HCEC 1CT (cell line): ENCODE measurements at regions not wholly inside any gene's neighbourhood (a gene's known extent, or its start where the extent isn't known, plus 50 kb on each side); places are given as distances from the start of the nearest gene placed in this dataset.
"Not testable (repeated sequence)": the region's sequence is repeated elsewhere in the genome, so short reads cannot be mapped to it uniquely, and the experiment has no call there.

ENCODE experiments used
- DNase-seq: peaks from one replicate; pipeline ENCODE4 v3.0.0-alpha.2; 2017

DNA sequence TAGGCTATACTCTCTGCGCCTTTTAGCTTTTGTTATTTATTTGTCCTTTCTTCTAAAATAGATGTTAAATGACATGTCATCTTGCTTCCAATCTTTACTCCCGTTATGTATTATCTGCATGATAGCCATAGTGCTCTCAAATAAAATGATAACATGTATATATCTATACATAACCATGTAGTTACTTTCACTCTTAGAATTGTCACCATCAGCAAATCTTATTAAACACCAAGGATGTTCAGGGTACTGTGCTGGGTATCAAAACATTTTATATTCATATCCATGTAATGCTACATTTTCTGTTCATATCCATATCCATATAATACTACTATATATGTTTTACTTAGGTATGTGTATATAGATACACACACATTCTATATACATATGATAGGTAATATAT is 176.4 kb upstream of the CHST9 start:
- DNase-seq, result no peak

DNA sequence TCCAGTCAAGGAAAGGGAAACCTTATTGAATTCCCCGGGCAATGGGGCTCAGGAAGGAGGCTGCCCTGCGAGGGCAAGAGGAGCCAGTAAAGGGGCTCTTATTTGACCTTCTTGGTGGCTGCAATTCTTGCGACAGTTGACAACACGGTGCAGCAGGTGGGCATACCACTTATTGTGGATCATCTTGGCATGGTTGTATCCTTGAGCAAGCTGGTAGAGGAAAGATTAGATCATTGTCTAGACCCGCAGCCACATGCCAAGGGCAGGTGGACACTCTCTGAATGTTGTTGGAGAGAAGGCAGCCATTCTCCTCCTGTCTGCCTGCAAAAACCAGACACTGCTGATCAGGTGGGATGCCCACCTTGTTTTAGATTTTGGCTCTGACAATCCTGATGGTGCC is 170.2 kb upstream of the CHST9 start:
- DNase-seq, result no peak

GRCh38 chr18:27353273-27353672 is 168.2 kb upstream of the CHST9 start:
- no peak for DNase-seq

- DNase-seq, result no peak
These were observed 164.3 kb upstream of the CHST9 start for GRCh38 chr18:27349284-27349882.

GRCh38 chr18:27331606-27332005 is 146.5 kb upstream of the CHST9 start:
- DNase-seq, result no peak

DNA sequence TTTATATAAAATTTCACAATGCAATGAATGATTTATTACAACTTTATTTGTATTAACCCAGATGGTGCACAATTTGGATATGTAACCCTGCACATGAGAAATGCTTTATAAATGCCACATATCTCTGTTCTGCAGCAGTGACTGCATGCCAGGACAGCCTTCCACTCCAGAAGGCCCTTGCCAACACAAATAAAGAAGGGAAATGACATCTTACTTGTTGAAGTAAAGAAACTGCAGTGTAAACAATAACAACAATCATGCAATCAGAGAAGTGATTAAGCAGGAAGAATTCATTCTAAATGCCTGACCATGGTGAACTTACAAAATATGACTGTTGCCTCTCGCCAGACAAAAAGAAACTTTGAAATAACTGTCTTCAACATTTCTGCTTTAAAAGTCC is 129.9 kb upstream of the CHST9 start:
- DNase-seq, result no peak

DNA sequence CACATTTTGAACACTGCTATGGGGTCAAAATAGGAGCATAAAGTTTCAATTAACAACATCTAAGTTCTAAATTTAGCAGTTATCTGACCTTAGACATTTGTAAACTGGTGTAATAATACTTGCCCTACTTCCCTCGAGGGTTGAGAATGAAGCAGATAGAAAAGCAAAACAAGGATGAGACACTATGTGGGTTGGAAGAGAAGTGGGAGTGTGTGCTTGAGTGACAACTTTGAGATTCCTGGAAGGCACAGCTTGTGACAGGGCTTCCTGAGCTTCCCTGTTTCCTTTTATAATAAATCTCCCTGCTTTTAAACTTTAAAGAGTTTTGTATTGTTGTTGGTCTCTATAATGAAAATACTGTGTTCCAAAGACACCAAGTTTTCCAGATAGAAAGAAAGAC is 128.6 kb upstream of the CHST9 start:
- no peak for DNase-seq

DNA sequence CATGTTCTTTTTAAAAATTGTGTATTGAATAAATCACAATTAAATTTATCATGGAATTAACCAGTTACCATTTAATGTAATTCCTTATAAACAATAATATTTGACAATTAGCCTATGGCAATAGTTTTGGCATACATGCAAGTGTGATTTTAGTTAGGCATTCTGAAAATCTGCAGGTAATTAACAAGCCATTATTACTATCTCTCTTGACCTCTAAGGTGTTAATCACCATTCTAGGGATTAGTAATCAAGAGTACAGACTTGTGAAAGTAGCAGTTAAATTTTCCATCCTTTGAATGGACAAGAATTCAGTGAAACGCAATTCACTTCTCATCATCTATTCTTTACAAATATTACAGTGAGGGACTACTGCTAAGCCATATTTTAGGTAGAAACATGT is 127.7 kb upstream of the CHST9 start:
- no peak for DNase-seq

DNA sequence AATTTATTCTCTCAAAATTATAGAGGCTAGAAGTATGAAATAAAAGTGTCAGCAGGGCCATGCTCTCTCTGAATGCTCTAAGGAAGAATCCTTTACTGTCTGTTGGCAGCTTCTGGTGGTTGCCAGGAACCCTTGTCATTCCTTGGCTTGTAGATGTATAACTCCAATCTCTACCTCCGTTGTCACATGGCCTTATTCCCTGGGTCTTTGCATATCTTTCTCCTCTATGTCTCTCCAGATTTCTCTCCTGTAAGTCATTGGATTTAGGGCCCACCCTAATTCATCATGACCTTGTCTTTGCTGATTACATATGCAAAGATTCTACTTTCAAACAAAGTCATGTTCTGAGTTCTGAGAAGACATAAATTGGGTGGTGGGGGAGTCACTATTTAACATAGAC is 127.0 kb upstream of the CHST9 start:
- no peak for DNase-seq

GRCh38 chr18:27311114-27311513 is 126.0 kb upstream of the CHST9 start:
- no peak for DNase-seq

GRCh38 chr18:27301615-27302378 is 116.7 kb upstream of the CHST9 start:
- DNase-seq, result no peak

DNA sequence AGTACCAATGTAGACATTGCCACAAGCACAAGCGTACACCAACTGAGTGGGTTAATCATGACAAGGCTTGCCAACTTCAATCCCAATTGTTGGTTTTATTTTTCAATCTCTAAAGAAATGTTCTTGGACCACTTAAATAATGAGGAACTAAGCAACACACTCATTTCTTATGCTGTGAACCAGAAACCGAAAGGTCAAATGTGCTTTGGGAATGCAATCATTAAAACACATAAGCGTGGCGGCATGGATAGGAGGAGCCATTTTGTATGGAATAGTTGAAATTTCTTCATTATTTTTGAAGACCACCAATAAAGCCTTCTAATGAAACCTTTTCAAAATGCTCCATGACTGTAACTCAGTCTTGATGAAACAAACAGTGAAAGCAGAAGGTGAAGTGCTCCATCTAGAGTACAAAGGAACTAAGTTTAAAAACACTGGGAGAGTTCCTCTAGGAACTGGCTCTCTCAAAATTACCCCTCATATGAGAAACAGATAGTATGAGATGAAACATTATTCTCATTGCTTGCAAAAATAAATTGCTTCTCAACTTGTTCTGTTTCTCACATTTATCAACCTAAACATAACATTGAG is 113.2 kb upstream of the CHST9 start:
- no peak for DNase-seq

- not testable (repeated sequence) for DNase-seq
These were observed 101.0 kb upstream of the CHST9 start for GRCh38 chr18:27285973-27286562.

- DNase-seq, result no peak
These were observed 93.0 kb upstream of the CHST9 start for GRCh38 chr18:27278131-27278530.

DNA sequence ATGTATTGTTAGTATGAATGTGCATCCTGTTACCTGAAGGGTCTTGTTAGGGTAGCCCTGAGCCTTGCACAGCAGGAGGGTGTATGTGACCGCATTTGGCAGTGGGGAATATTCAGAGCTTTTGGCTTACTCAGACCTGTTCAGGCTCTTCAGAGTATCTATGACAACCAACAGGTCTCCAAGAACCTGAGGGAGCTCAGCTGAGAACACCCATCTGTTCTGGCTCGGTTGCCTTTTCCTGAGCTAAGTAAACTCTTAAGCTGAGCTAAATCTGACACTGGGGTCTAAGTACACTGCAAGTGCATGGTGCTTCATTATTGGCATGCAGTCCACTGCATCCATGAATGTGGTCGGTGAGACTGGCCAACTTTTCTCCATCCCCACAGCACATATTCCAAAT is 92.4 kb upstream of the CHST9 start:
- DNase-seq, result no peak

- no peak for DNase-seq
These were observed 91.8 kb upstream of the CHST9 start for GRCh38 chr18:27276886-27277285.

GRCh38 chr18:27276479-27276878 is 91.4 kb upstream of the CHST9 start:
- DNase-seq, result no peak

DNA sequence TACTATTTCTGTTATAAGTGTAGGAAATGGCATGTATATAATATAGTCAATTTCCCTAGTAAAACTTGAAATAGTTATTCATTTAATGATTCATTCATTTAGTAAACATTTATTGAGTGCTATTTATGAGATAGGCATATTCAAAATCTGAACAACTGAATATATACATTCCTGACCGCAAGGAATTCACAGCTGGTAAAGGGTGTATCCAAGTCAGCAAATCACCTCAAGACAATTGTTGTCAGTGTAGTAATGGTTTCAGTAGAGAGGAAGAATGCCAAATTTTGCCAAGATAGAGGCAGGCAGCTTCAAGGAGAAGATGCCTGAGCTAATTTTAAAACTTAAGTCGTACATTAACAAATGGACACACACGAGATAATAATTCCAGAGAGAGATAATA is 89.8 kb upstream of the CHST9 start:
- DNase-seq, result no peak

GRCh38 chr18:27270508-27270907 is 85.4 kb upstream of the CHST9 start:
- no peak for DNase-seq

- DNase-seq, result no peak
These were observed 78.3 kb upstream of the CHST9 start for GRCh38 chr18:27263369-27263768.

DNA sequence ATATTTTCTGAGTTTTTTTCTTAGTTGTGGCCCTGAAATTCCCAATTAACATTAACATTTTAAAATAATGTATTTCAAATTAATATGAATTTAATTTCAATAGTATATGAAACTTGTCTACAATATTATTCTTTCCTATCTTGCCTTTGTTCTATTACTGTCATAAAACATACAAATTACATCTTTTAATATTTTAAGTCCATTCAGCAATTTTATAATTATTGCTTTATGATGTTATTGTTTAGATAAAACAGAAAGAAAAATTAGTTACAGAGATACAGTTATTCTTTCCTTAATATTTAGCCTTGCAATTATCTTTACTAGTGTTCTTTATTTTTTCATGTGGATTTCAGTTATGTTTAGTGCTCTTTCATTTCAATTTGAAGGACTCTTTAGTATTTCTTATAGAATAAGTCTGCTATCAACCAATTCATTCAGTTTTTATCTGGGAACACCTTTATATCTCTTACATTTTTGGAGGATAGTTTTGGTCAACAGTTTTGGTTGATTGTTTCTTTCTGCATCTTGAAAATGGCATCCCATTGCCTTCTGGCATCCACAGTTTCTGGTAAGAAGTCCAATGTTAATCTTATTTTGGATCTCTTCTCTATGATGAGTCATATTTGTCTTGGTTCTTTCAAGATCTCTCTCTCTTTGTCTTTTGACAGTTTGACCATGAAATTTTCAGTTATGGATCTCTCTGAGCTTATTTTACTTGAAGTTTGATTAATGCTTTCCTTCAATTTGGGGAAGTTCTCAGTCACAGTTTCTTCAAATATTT is 76.9 kb upstream of the CHST9 start:
- no peak for DNase-seq

GRCh38 chr18:27253571-27253970 is 68.5 kb upstream of the CHST9 start:
- no peak for DNase-seq

GRCh38 chr18:27250471-27250870 is 65.4 kb upstream of the CHST9 start:
- DNase-seq, result no peak
